ENCODE measurements at regions not wholly inside any gene's neighbourhood (a gene's known extent, or its start where the extent isn't known, plus 50 kb on each side); places are given as distances from the start of the nearest gene placed in this dataset.

GRCh38 chr4:41430792-41431191 lies 107.2 kb upstream of the LIMCH1 start:
- no peak overlapping the region for H3K4me2 ChIP-seq

GRCh38 chr4:41431276-41431675 lies 106.7 kb upstream of the LIMCH1 start:
- H3K27ac ChIP-seq: no peak overlapping the region
- no peak overlapping the region for H3K4me3 ChIP-seq (IDR thresholded peaks at IDR 0.05; ENCODE audit: insufficient read depth, low read depth, low read length)
- TF ChIP-seq CTCF (conservative IDR thresholded peaks at IDR 0.05; ENCODE audit: low read depth, low read length): no peak
- H2AFZ ChIP-seq (ENCODE audit: low read depth): no peak overlapping the region
- no peak overlapping the region for H3K4me2 ChIP-seq
- no peak overlapping the region for H3K9ac ChIP-seq
- H3K27me3 ChIP-seq (ENCODE audit: insufficient read depth, low read depth): no peaks in the 10 kb centered on the region
- H3K79me2 ChIP-seq (ENCODE audit: insufficient read depth, low read depth): no peaks in the 10 kb centered on the region
- H3K36me3 ChIP-seq (ENCODE audit: insufficient read depth): no peaks in the 10 kb centered on the region
- no peaks in the 10 kb centered on the region for H3K4me1 ChIP-seq (ENCODE audit: low read depth, poor library complexity, severe bottlenecking)
- H4K20me1 ChIP-seq (ENCODE audit: insufficient read depth): no peaks in the 10 kb centered on the region

More at GRCh38 chr4:41430792-41431191, 107.2 kb upstream of the LIMCH1 start:
- no peak overlapping the region for H2AFZ ChIP-seq (ENCODE audit: low read depth)
- H3K4me1 ChIP-seq (ENCODE audit: low read depth, poor library complexity, severe bottlenecking): no peaks in the 10 kb centered on the region
- no peaks in the 10 kb centered on the region for H4K20me1 ChIP-seq (ENCODE audit: insufficient read depth)
- H3K79me2 ChIP-seq (ENCODE audit: insufficient read depth, low read depth): no peaks in the 10 kb centered on the region
- no peak overlapping the region for H3K9ac ChIP-seq
- H3K27ac ChIP-seq: no peak overlapping the region
- no peaks in the 10 kb centered on the region for H3K36me3 ChIP-seq (ENCODE audit: insufficient read depth)
- no peak overlapping the region for H3K4me3 ChIP-seq (IDR thresholded peaks at IDR 0.05; ENCODE audit: insufficient read depth, low read depth, low read length)
- TF ChIP-seq CTCF (conservative IDR thresholded peaks at IDR 0.05; ENCODE audit: low read depth, low read length): no peak
- H3K27me3 ChIP-seq (ENCODE audit: insufficient read depth, low read depth): no peaks in the 10 kb centered on the region

GRCh38 chr4:41432219-41432618 lies 105.7 kb upstream of the LIMCH1 start:
- no peaks in the 10 kb centered on the region for H3K27me3 ChIP-seq (ENCODE audit: insufficient read depth, low read depth)
- no peaks in the 10 kb centered on the region for H3K36me3 ChIP-seq (ENCODE audit: insufficient read depth)
- H3K9ac ChIP-seq: no peak overlapping the region
- H2AFZ ChIP-seq (ENCODE audit: low read depth): no peak overlapping the region
- no peak overlapping the region for H3K4me2 ChIP-seq
- H3K27ac ChIP-seq: no peak overlapping the region
- no peaks in the 10 kb centered on the region for H3K4me1 ChIP-seq (ENCODE audit: low read depth, poor library complexity, severe bottlenecking)
- no peaks in the 10 kb centered on the region for H4K20me1 ChIP-seq (ENCODE audit: insufficient read depth)
- H3K4me3 ChIP-seq (IDR thresholded peaks at IDR 0.05; ENCODE audit: insufficient read depth, low read depth, low read length): no peak overlapping the region
- no peak for TF ChIP-seq CTCF (conservative IDR thresholded peaks at IDR 0.05; ENCODE audit: low read depth, low read length)
- no peaks in the 10 kb centered on the region for H3K79me2 ChIP-seq (ENCODE audit: insufficient read depth, low read depth)

- Histone ChIP-seq H3K27ac (no peak overlapping the region), H3K27me3 (ENCODE audit: insufficient read depth, low read depth) (no peaks in the 10 kb centered on the region), H3K4me2 (no peak overlapping the region), H3K4me1 (ENCODE audit: low read depth, poor library complexity, severe bottlenecking) (no peaks in the 10 kb centered on the region), H3K4me3 (IDR thresholded peaks at IDR 0.05; ENCODE audit: insufficient read depth, low read depth, low read length) (no peak overlapping the region), H2AFZ (ENCODE audit: low read depth) (no peak overlapping the region), H4K20me1 (ENCODE audit: insufficient read depth) (no peaks in the 10 kb centered on the region), H3K9ac (no peak overlapping the region), H3K79me2 (ENCODE audit: insufficient read depth, low read depth) (no peaks in the 10 kb centered on the region), H3K36me3 (ENCODE audit: insufficient read depth) (no peaks in the 10 kb centered on the region)
- no peak for TF ChIP-seq CTCF (conservative IDR thresholded peaks at IDR 0.05; ENCODE audit: low read depth, low read length)
These were observed 105.1 kb upstream of the LIMCH1 start for GRCh38 chr4:41432881-41433280.

All from KMS-11 (cell line).